IMR-90 (cell line): ENCODE measurements at regions not wholly inside any gene's neighbourhood (a gene's known extent, or its start where the extent isn't known, plus 50 kb on each side); places are given as distances from the start of the nearest gene placed in this dataset.

ENCODE experiments used
- ATAC-seq: fragments of 200-7000 bp; cut with Tn5 transposase; 2 replicates; pipeline ENCODE4 v1.9.1; 2020; ENCODE audit warnings: low read depth, mild to moderate bottlenecking, moderate library complexity
- BruUV-seq: library from RNA; stranded (reverse); fragments of 400-500 nt; replicated peaks from 2 replicates; lab custom pipeline; 2021; lab: Mats Ljungman, UMichigan
- CTCF ChIA-PET: fragments of 300-600 bp; formaldehyde crosslinking; extraction: SDS; loops from one replicate; lab custom pipeline; 2021; ENCODE audit warnings: antibody characterized with exemption; lab: Yijun Ruan, JAX
- POLR2A ChIA-PET: fragments of 300-600 bp; sonication (Branson Sonifier 250); formaldehyde crosslinking; loops from one replicate; lab custom pipeline; 2022; ENCODE audit warnings: antibody characterized with exemption; ENCODE audit not compliant: unreplicated experiment; lab: Charles Lee
- DNase-seq: peaks from one replicate; pipeline ENCODE4 v3.0.0; 2013
- H2AFZ ChIP-seq: replicated peaks from 2 replicates; pipeline ENCODE3; 2013; ENCODE audit warnings: low read length, mild to moderate bottlenecking; ENCODE audit not compliant: poor library complexity
- H2AK5ac ChIP-seq: 2 replicates; pipeline ENCODE4 v1.6.1; 2013; ENCODE audit warnings: low read depth, low read length, inconsistent platforms
- H2AK9ac ChIP-seq: replicated peaks from 2 replicates; pipeline ENCODE3; 2013; ENCODE audit warnings: mild to moderate bottlenecking, low read depth, low read length, moderate library complexity; ENCODE audit not compliant: poor library complexity
- H2BK120ac ChIP-seq: 2 replicates; pipeline ENCODE4 v1.6.1; 2013; ENCODE audit warnings: low read depth, low read length, inconsistent platforms
- H2BK15ac ChIP-seq: 3 replicates; pipeline ENCODE4 v1.6.1; 2013; ENCODE audit warnings: low read depth, low read length, inconsistent platforms
- H2BK20ac ChIP-seq: 2 replicates; pipeline ENCODE4 v1.6.1; 2013; ENCODE audit warnings: low read depth, mild to moderate bottlenecking, inconsistent platforms, low read length, moderate library complexity
- H2BK5ac ChIP-seq: 2 replicates; pipeline ENCODE4 v1.6.1; 2013; ENCODE audit warnings: mild to moderate bottlenecking, low read depth, low read length, inconsistent platforms; ENCODE audit not compliant: poor library complexity, severe bottlenecking
- H3K14ac ChIP-seq: replicated peaks from 2 replicates; pipeline ENCODE4 v1.6.1; 2013; ENCODE audit warnings: low read depth, low read length, inconsistent platforms
- H3K18ac ChIP-seq: 2 replicates; pipeline ENCODE4 v1.6.1; 2013; ENCODE audit warnings: low read depth, low read length, control low read depth
- H3K23ac ChIP-seq: 2 replicates; pipeline ENCODE4 v1.6.1; 2013; ENCODE audit warnings: low read depth, low read length, inconsistent platforms
- H3K27ac ChIP-seq: 2 replicates; pipeline ENCODE4 v1.5.1; 2013; ENCODE audit warnings: mild to moderate bottlenecking, control low read depth, low read length; ENCODE audit not compliant: insufficient read depth
- H3K27me3 ChIP-seq: 2 replicates; pipeline ENCODE4 v1.6.1; 2013; ENCODE audit warnings: low read length; ENCODE audit not compliant: control insufficient read depth, insufficient read depth
- H3K36me3 ChIP-seq: 2 replicates; pipeline ENCODE4 v1.6.1; 2013; ENCODE audit warnings: low read length, mixed read lengths; ENCODE audit not compliant: control insufficient read depth, insufficient read depth
- H3K4ac ChIP-seq: 2 replicates; pipeline ENCODE4 v1.6.1; 2013; ENCODE audit warnings: low read depth, low read length, inconsistent platforms
- H3K4me1 ChIP-seq: 2 replicates; pipeline ENCODE4 v1.6.1; 2013; ENCODE audit warnings: low read length, mixed read lengths; ENCODE audit not compliant: control insufficient read depth, insufficient read depth
- H3K4me2 ChIP-seq: 2 replicates; pipeline ENCODE4 v1.6.1; 2013; ENCODE audit warnings: low read depth, mild to moderate bottlenecking, control low read depth, low read length, moderate library complexity
- H3K4me3 ChIP-seq: 2 replicates; pipeline ENCODE4 v1.5.1; 2013; ENCODE audit warnings: low read depth, mild to moderate bottlenecking, control low read depth, low read length, moderate library complexity; ENCODE audit not compliant: insufficient read depth
- H3K56ac ChIP-seq: 2 replicates; pipeline ENCODE4 v1.6.1; 2013; ENCODE audit warnings: low read length, inconsistent platforms; ENCODE audit not compliant: insufficient read depth; ENCODE audit errors: extremely low read depth
- H3K79me1 ChIP-seq, 2 experiments: 2 replicates each; pipeline ENCODE4 v1.6.1; 2013; ENCODE audit warnings: low read length in 2 of 2, inconsistent platforms in 1 of 2, low read depth in 1 of 2
- H3K9ac ChIP-seq: 2 replicates; pipeline ENCODE4 v1.6.1; 2013; ENCODE audit warnings: low read depth, low read length, control low read depth
- H3K9me1 ChIP-seq: 2 replicates; pipeline ENCODE4 v1.6.1; 2013; ENCODE audit warnings: low read length, inconsistent platforms; ENCODE audit not compliant: insufficient read depth
- H3K9me3 ChIP-seq: 2 replicates; pipeline ENCODE4 v1.6.1; 2013; ENCODE audit warnings: low read length; ENCODE audit not compliant: control insufficient read depth, insufficient read depth
- H4K20me1 ChIP-seq: 2 replicates; pipeline ENCODE4 v1.6.1; 2013; ENCODE audit warnings: low read length, inconsistent platforms; ENCODE audit not compliant: insufficient read depth
- H4K5ac ChIP-seq: 2 replicates; pipeline ENCODE4 v1.6.1; 2013; ENCODE audit warnings: mild to moderate bottlenecking, low read depth, low read length, control low read depth
- H4K8ac ChIP-seq, 2 experiments: 2 replicates each; pipeline ENCODE4 v1.6.1; 2013; ENCODE audit warnings: low read depth in 2 of 2, low read length in 2 of 2, control low read depth in 1 of 2, inconsistent platforms in 1 of 2
- H4K91ac ChIP-seq: 2 replicates; pipeline ENCODE4 v1.6.1; 2013; ENCODE audit warnings: low read depth, low read length, inconsistent platforms; ENCODE audit not compliant: insufficient read depth
- BHLHE40 ChIP-seq: fragments of 150-350 bp; IDR thresholded peaks from 2 replicates; pipeline ENCODE4 v1.6.1; 2016; ENCODE audit warnings: mild to moderate bottlenecking, low read depth, low read length
- CEBPB ChIP-seq: IDR thresholded peaks from 2 replicates; pipeline ENCODE4 v1.6.1; 2012; ENCODE audit warnings: low read depth, low read length, improper control_type of control experiment
- ELK1 ChIP-seq: fragments of 150-350 bp; IDR thresholded peaks from 2 replicates; pipeline ENCODE4 v1.6.1; 2016; ENCODE audit warnings: low read depth, mild to moderate bottlenecking, low read length, moderate library complexity, borderline replicate concordance
- MAZ ChIP-seq: IDR thresholded peaks from 2 replicates; pipeline ENCODE4 v1.6.1; 2012; ENCODE audit warnings: low read depth, mild to moderate bottlenecking, low read length, improper control_type of control experiment, moderate library complexity, borderline replicate concordance
- NFE2L2 ChIP-seq: fragments of 150-350 bp; IDR thresholded peaks from 2 replicates; pipeline ENCODE4 v1.6.1; 2016; ENCODE audit warnings: low read depth, mild to moderate bottlenecking, low read length
- POLR2A ChIP-seq: IDR thresholded peaks from 2 replicates; pipeline ENCODE4 v1.6.1; 2012; ENCODE audit warnings: mild to moderate bottlenecking, low read depth, low read length
- RFX5 ChIP-seq: IDR thresholded peaks from 2 replicates; pipeline ENCODE4 v1.8.0; 2012; ENCODE audit warnings: low read depth, mild to moderate bottlenecking, low read length, moderate library complexity
- SMC3 ChIP-seq: fragments of 150-350 bp; IDR thresholded peaks from 2 replicates; pipeline ENCODE4 v1.6.1; 2016; ENCODE audit warnings: low read depth, mild to moderate bottlenecking, antibody characterized with exemption, low read length, moderate library complexity
- WGBS, 2 experiments: methylation state at CpG; one replicate each; pipeline versions ENCODE4 v1.1.5 to v1.1.7; 2013; ENCODE audit warnings: missing lambda C conversion rate in 2 of 2; ENCODE audit not compliant: insufficient read length in 1 of 2; ENCODE audit errors: extremely low coverage in 2 of 2; 5-methylcytosine and 5-hydroxymethylcytosine counted together
- dilution Hi-C: fragments of 300-500 bp; cut with HindIII; formaldehyde crosslinking; loops from one replicate; pipeline ENCODE4 v1.14.3; 2018; ENCODE audit warnings: low sequenced_read_pairs; ENCODE audit not compliant: unreplicated experiment
- in situ Hi-C: fragments of 300-500 bp; cut with MboI; formaldehyde crosslinking; loops from 3 replicates; pipeline ENCODE4 v1.14.3; 2019; ENCODE audit warnings: low sequenced_read_pairs, inconsistent platforms, mixed read lengths
- intact Hi-C: fragments of 100-400 bp; cut with micrococcal nuclease; formaldehyde crosslinking; loops from 2 replicates; pipeline ENCODE4 v1.10.0; 2022

GRCh38 chr11:106271686-106272085, 194.2 kb downstream of the AASDHPPT start:
- ATAC-seq (no peak), DNase-seq (peak; percentile 21)
- Histone ChIP-seq H2BK15ac (no peak overlapping the region), H3K9me1 (no peaks in the 10 kb centered on the region), H4K91ac (no peak overlapping the region), H3K27me3 (no peaks in the 10 kb centered on the region), H4K5ac (no peak overlapping the region), H3K14ac (no peak overlapping the region), H3K18ac (no peak overlapping the region), H2AFZ (no peak overlapping the region), H4K20me1 (no peaks in the 10 kb centered on the region), H3K27ac (no peak overlapping the region), H2BK5ac (no peak overlapping the region), H2BK20ac (no peak overlapping the region), H3K56ac (no peak overlapping the region), H3K4me1 (no peaks in the 10 kb centered on the region), H3K23ac (no peak overlapping the region), H3K79me1 (no peaks in the 10 kb centered on the region), H3K9ac (no peak overlapping the region), H3K4ac (no peak overlapping the region), H3K36me3 (no peaks in the 10 kb centered on the region), H3K9me3 (no peaks in the 10 kb centered on the region), H3K4me3 (no peak overlapping the region), H3K4me2 (no peak overlapping the region), H4K8ac (no peak overlapping the region), H2BK120ac (no peak overlapping the region), H2AK5ac (no peak overlapping the region), H2AK9ac (no peak overlapping the region)
- ChIA-PET CTCF (no interaction called here), POLR2A (no interaction called here)
- WGBS, 2 experiments: no CpG with 5 or more reads among the region's 2 CpGs
- no peak for TF ChIP-seq NFE2L2
- no peak for TF ChIP-seq MAZ
- no peak for TF ChIP-seq CEBPB
- no peak for TF ChIP-seq BHLHE40
- no peak for TF ChIP-seq POLR2A
- no peak for TF ChIP-seq ELK1
- TF ChIP-seq SMC3: no peak
- TF ChIP-seq RFX5: no peak
- no TSS peak for BruUV-seq
- in situ Hi-C loops: no loop called here
- dilution Hi-C loops: no loop called here
- intact Hi-C loops: no loop called here
